ENCODE measurements at regions not wholly inside any gene's neighbourhood (a gene's known extent, or its start where the extent isn't known, plus 50 kb on each side); places are given as distances from the start of the nearest gene placed in this dataset.

DNA sequence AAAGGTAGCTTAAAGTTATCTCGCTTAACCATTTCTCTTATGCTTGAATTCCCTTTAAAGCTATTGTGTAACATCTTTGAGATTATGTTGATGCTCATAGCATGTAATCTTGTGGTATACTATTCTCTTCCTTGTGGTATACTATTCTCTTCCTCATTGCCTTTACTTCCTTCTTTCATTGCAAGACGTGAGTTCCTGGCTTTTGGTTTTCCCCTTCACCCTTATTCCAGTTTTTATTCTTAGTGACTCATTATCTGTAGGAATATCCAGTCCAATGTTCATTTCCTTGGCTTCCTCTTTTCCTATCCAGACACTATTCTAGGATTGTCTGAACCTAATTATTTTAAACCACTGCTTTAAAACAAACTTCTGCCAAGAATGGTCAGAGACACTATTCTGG, 564.0 kb downstream of the CCER1 start:
- no peak for DNase-seq (ENCODE audit: low read depth)
- no peak overlapping the region for H3K4me3 ChIP-seq (replicated peaks; ENCODE audit: low read depth, low read length)
- TF ChIP-seq CTCF (IDR thresholded peaks at IDR 0.05; ENCODE audit: low read length, missing control alignments), result no peak

- no peak overlapping the region for H3K4me3 ChIP-seq (replicated peaks; ENCODE audit: low read depth, low read length)
- no peak for DNase-seq (ENCODE audit: low read depth)
- no peak for TF ChIP-seq CTCF (IDR thresholded peaks at IDR 0.05; ENCODE audit: low read length, missing control alignments)
These were observed 586.9 kb downstream of the CCER1 start for GRCh38 chr12:90368081-90368480.

DNA sequence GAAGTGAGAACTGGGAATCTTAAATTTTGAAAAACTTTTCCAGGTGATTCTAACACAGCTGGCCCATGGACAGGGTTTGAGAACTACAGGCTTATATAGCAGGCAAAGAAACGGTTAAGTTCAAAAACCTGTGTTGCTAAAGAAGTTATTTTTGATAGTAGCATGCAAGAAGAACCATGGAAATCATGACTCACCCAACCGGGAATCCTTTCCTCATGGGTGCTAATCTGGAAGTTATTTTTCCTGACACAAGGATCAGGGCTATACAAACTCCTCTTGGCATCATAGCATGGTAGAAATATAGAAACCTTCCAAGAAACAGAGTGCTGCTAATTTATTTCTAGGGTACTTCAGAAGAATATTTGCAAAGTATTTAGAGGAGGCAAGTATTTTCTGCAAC, 588.7 kb downstream of the CCER1 start:
- no peak for TF ChIP-seq CTCF (IDR thresholded peaks at IDR 0.05; ENCODE audit: low read length, missing control alignments)
- no peak overlapping the region for H3K4me3 ChIP-seq (replicated peaks; ENCODE audit: low read depth, low read length)
- DNase-seq (ENCODE audit: low read depth), result peak; percentile 80

GRCh38 chr12:90360300-90360699, 594.7 kb downstream of the CCER1 start:
- TF ChIP-seq CTCF (IDR thresholded peaks at IDR 0.05; ENCODE audit: low read length, missing control alignments), result no peak
- no peak for DNase-seq (ENCODE audit: low read depth)
- H3K4me3 ChIP-seq (replicated peaks; ENCODE audit: low read depth, low read length), result no peak overlapping the region

DNA sequence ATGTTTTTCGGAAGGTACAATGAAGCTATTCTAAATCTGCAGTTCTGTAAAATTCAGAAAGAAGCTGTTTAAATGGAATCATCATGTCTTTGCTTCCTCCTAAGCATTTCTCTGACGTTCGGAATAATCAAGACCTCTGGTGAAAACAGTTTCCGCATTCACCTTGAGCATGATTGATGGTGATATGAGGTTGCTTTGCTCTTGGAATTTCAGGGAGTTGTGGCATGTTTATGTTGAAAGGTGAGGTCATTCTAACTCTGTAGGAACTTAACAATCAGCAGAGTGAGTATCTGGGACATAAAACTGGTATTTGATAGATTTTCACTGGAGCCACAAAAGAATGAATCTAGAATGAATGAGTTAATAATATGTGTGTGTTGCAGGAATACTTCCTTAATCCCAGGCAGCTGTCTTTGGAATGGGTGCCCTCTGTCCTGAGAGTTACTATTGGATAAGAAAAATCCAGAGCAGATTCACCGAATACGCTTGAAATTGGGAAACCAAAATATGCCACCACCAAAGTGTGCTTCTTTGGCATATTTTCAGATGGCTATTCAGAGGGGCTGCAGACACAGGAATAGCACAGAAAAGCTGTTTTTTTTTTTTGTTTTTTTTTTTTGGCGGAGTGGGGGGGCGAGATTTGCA, 599.1 kb downstream of the CCER1 start:
- no peak for TF ChIP-seq CTCF (IDR thresholded peaks at IDR 0.05; ENCODE audit: low read length, missing control alignments)
- DNase-seq (ENCODE audit: low read depth), result no peak
- H3K4me3 ChIP-seq (replicated peaks; ENCODE audit: low read depth, low read length), result no peak overlapping the region

- DNase-seq (ENCODE audit: low read depth), result no peak
- no peak for TF ChIP-seq CTCF (IDR thresholded peaks at IDR 0.05; ENCODE audit: low read length, missing control alignments)
- no peak overlapping the region for H3K4me3 ChIP-seq (replicated peaks; ENCODE audit: low read depth, low read length)
These were observed 611.0 kb downstream of the CCER1 start for GRCh38 chr12:90343966-90344365.

DNA sequence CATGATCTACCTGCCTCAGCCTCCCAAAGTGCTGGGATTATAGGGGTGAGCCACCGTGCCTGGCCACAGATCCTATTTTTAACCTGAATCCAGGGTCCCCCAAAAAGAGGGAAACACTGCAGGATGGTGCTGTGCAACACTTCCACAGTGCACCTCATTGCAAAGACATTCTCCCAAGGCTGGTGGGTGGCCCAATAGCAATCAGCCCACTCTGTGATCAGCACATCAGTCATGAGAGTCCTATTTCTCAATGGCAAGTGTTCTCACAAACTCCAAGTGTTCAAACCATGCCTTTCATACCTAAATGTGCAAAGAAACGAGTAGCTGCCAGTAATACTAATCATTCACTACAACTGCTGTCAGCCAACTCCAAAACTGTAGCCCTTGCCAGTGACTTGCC, 612.9 kb downstream of the CCER1 start:
- no peak for TF ChIP-seq CTCF (IDR thresholded peaks at IDR 0.05; ENCODE audit: low read length, missing control alignments)
- H3K4me3 ChIP-seq (replicated peaks; ENCODE audit: low read depth, low read length), result no peak overlapping the region
- DNase-seq (ENCODE audit: low read depth), result no peak
